ENCODE measurements at regions not wholly inside any gene's neighbourhood (a gene's known extent, or its start where the extent isn't known, plus 50 kb on each side); places are given as distances from the start of the nearest gene placed in this dataset.

GRCh38 chr14:64639340-64639821 lies 64.8 kb upstream of the PLEKHG3 start:
- DNase-seq, result no peak

GRCh38 chr14:64640839-64641238 lies 63.4 kb upstream of the PLEKHG3 start:
- no peak for DNase-seq

DNA sequence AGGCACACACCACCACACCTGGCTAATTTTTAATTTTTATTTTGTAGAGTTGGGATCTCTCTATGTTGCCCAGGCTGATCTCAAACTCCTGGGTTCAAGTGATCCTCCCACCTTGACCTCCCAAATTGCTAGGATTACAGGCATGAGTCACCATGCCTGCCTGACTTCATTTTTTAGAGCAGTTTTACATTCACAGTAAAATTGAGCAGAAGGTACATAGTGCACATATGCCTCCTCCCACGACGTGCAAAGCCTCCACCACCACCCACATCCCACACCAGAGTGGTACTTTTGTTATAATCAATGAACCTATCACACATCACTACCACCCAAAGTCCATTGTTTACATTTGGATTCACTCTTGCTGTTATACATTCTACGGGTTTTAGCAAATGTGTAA lies 62.5 kb upstream of the PLEKHG3 start:
- no peak for DNase-seq

GRCh38 chr14:64643709-64644108 lies 60.5 kb upstream of the PLEKHG3 start:
- no peak for DNase-seq

GRCh38 chr14:64644629-64645028 lies 59.6 kb upstream of the PLEKHG3 start:
- no peak for DNase-seq

GRCh38 chr14:64645220-64645892 lies 58.9 kb upstream of the PLEKHG3 start:
- DNase-seq, result peak; percentile 36

DNA sequence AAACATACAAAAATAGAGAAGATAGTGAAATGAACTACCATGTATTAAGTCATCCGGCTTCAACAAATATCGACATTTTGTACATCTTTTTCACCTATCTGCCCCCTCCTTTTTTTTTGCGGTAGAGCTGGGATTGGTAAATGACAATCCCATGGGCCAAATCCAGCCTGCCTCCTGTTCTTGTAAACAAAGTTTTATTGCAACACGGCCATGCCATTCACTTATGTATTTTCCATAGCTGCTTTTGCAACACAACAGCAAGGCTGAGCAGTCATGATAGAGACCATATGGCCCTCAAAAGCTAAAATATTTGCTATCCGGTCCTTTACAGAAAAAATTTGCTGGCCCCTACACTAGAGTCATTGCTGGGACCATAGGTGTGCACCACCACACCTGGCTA lies 58.1 kb upstream of the PLEKHG3 start:
- DNase-seq, result no peak

DNA sequence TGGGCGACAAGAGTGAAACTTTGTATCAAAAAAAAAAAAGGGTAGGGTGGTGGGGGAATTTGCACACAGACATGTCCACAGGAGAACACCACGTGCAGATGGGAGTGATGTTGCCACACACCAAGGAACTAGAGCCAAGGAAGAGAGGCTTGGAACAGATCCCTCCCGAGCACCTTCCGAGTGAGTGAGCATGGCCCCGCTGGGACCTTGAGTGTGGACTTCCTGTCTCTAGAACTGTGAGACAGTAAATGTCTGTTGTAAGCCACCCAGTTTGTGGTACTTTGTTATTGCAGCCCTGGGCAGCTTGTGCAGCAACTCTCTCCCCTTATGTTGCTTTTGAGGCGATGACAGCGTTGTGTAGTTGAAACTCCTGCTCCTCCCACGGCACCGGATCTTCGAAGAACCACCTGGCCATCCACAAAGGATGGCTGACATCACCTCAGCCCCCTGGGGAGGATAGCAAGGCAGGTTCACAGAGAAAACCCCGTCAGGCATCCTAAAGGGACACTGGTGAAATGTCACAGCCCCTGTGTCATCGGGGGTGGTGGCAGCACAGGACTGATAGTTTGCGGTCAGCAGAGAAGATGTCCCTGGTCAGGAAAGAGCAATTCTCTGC lies 54.7 kb upstream of the PLEKHG3 start:
- peak; percentile 72 for DNase-seq

GRCh38 chr14:64653900-64654245 lies 50.4 kb upstream of the PLEKHG3 start:
- DNase-seq, result no peak

- DNase-seq, result peak; percentile 63
Measured at GRCh38 chr14:64654246-64654900, 49.9 kb upstream of the PLEKHG3 start.

All from NCI-H146 (cell line).